GM21723 (cell line): ENCODE measurements at regions not wholly inside any gene's neighbourhood (a gene's known extent, or its start where the extent isn't known, plus 50 kb on each side); places are given as distances from the start of the nearest gene placed in this dataset.
"Not testable (repeated sequence)": the region's sequence is repeated elsewhere in the genome, so short reads cannot be mapped to it uniquely, and the experiment has no call there.

ENCODE experiments used
- ATAC-seq: cut with Tn5 transposase; IDR thresholded peaks from one replicate; pipeline ENCODE4 v1.9.1; 2021; ENCODE audit warnings: mild to moderate bottlenecking, moderate library complexity; ENCODE audit not compliant: unreplicated experiment

DNA sequence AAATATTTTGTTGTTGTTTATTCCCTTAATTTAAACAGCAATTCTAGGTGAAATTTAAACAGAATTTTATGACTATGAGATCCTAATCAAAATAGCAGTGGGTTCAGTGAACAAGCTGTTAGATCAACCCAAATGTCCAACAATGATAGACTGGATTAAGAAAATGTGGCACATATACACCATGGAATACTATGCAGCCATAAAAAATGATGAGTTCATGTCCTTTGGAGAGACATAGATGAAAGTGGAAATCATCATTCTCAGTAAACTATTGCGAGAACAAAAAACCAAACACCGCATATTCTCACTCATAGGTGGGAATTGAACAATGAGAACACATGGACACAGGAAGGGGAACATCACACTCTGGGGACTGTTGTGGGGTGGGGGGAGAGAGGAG is 407.3 kb upstream of the ADAMTSL1 start:
- ATAC-seq = not testable (repeated sequence)

DNA sequence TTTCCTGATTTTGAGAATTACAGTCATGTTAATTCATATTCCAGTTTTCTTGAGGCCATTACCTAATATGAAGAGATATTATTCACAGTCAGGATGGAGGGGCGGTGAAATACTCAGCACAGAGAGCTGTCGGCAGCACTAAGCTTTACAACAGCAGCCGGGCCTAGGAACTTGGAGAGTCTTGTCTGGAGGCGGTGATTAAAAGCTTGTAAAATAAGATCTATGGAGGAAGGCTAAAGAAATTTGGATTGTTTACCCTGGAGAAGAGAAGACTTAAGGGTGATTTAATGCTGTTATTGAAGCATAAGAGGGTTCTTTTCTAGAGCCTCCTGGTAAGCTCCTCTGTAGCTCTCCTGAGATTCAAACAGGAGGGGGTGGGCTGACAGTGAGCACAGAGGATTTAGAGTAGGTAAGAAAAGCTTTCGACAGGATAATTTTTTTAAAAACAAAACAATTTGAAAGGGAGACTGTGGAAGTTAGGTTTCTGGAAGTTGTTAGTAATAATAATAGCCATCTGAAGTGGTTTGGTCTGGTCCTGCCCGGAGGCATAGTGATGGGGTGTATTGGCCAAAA is 406.3 kb upstream of the ADAMTSL1 start:
- ATAC-seq = no peak

DNA sequence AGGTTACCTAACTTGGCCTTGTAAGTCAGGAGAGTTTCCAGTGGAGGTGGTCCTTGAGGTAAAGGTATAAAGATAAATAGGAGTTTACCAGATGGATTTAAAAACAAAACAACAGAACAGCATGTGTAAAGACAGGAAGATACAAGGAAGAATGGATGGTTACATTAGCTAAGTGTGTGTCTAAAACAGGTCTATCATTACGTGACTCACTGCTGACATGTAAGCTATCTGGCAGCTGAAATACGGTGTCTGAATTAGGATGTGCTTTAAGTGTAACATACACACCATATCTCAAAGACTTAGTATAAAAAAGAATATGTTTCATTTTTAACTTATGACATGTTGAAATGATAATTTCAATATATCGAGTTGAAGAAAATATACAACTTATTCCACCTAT is 405.1 kb upstream of the ADAMTSL1 start:
- no peak for ATAC-seq

DNA sequence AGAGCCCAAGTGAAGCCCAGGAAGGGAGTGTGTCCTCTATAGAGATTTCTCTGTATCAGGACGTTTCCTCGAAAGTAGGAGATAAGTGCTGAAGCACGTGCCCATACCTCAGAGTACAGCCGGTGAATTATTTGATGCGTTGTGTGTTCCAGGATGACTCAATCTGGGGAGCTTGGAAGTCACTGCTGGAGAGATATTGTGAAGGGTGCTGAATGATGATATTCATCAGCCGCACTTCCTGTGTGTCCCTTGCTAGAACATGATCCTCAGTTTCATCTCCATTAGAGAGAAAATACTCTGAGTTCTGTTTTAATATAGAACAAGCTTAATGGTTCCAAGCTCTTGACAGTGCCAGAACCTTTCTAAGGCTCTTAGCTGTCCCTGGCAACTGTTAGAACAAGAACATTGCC is 402.3 kb upstream of the ADAMTSL1 start:
- no peak for ATAC-seq

DNA sequence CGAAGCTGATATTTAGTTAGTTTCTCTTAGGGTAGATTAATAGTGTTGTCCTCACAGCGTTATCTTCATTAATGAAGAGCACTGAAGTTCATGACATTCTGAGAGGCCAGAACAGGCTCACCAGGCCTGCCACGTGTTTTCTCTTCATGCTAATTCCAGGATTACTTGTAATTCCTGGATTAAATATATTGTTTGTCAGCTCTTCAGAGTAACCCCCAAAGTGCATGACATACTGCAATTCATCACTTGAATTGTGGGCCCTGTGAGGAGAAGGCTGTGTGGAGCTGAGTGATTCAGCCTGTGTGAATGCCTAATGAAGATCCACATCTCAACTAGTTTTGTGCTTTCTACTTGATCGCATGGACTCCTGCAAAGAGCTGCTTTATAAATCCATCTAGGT is 401.0 kb upstream of the ADAMTSL1 start:
- ATAC-seq = no peak

DNA sequence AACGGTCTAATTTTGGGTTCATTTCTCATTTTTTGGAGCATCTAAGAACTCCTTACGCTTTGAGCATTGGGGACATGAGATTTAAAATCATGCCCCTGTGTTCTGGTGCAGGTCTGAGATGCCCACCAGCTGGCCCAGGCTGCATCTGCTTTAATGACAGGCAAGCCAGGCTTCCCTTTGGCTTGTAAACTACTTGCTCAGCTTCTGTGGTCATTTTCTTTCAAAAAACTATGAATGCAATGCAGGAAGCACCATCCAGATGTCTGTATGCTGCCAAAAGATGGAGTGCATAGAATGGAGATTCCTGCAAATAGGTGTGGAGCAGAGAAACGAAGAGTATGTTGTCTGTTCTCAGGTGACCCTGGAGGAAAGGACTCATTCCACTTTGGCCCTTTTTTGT is 399.9 kb upstream of the ADAMTSL1 start:
- ATAC-seq = no peak

DNA sequence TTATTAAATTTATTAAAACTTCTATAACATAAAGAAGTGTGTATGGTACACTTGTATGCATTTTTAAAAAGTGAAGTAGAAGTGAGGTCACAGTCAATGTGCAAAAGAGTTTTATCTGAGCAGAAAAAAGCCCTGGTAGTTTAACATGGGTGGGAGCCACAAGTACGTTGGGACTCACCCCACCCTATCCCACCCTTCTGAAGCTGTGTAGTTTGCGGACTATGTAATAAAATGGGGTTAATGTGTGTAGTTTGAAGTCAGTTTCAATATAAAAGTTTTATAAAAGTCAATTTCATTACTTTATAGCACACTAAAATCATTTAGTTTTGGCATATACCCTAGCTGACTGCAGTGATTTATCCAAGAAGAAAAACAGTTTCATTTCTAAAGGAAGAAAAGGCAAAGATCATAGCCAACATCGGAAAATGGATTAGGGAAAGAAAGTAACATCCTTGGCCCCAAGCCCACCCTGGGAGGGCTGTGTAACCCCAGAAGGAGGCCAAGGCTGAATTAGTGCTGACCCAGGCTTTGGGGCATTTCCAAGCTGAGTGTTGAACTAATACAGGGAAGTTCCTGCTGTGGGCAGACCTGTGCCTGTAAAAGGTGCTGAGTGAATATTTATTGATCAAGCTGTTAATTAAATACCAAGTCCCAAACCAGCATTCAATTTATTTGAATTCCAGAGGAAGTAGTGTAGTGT is 398.6 kb upstream of the ADAMTSL1 start:
- no peak for ATAC-seq

DNA sequence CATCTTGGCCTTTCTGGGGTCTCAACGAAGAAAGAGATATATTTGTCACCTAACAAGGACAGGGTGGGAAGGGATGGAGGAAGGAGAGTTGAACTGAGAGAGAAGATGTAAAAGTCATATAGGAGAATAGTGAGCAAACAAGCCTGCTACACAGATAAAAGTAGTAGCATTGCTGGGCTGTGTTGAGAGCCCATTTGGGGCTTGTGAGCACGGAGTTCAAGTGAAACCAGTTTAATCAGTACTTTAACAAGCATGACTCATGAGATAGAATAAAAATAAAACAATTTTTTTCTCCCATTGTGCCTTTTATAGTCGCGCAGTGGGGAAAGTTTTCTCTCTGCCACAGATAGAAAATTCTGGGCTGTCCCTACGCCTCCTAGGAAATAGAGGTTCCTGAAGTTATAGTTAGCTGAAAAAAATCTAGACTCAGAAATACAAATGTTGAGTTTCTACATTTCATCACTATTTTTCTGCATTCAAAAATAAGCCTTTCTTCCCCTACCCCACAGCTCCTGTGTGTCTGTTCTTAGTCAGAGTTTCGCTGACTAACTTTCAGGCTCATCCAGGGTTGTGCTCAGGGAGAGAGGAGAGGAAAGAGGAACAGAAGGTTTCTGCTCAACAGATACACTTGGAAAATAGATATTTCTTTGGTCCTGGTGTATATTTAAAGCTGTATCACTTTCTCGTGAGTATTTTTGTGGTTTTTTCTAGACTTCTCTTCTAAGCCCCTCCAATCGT is 395.8 kb upstream of the ADAMTSL1 start:
- no peak for ATAC-seq

DNA sequence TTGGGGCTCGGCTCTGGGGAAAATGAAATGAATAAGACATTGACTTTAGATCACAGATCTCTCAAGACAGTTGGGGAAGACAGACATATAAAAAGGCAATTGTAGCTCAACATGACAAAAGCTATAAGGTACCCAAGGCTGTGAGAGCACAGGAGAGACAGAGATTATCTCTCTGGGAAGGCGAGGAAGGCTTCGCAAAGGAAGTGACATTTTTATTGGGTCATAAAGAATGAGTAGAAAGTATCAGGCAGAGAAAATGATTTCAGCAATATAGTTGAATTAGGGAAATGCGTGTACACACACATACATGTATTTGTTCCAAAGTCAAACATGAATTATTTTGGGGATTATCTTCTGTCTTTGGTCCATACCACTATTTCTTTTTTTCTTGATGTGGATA is 381.8 kb upstream of the ADAMTSL1 start:
- no peak for ATAC-seq

DNA sequence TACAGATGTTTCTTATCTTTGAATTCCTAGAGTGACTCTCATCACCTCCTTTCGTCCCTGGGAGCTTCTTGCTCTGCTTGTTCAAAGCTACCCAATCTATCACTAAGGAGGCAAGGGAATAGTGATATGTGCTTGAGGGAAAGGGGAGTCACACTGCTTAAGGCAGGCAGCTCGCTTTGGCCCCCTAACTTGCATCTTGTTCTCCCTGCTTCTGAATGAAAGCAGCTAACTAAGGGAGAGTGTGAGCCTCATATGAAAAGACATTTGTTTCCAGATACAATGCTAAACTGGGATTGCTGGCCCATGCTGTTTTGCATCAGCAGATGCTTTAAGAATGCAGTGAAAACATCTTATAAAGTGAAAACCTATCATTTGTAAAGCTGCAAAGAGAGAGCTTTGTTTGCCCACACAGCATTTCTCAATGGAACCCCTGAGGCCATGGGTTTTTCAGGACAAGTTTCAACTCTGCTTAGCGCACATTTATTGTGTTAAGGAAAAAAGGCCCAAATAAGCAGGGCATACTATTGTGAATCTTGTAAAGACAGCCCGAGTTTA is 367.9 kb upstream of the ADAMTSL1 start:
- ATAC-seq = no peak

DNA sequence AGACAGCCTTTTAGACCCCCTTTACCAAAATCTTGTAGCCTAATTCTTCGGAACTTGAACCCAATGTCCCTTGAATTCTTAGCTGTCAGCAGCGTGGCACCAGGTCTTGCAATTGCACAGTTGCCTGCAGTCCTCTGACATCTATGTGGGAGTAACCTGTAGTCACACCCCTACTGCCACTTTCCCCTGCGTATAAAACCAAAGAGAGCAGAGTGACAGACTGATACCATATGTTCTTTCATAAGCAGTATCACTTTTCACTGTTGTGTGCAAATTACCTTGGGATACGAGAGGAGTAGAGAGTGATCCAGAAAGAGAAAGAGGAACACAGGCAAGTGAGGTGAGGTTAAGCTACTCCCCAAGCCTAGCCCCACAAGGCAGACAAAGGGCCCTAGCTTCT is 364.3 kb upstream of the ADAMTSL1 start:
- no peak for ATAC-seq

DNA sequence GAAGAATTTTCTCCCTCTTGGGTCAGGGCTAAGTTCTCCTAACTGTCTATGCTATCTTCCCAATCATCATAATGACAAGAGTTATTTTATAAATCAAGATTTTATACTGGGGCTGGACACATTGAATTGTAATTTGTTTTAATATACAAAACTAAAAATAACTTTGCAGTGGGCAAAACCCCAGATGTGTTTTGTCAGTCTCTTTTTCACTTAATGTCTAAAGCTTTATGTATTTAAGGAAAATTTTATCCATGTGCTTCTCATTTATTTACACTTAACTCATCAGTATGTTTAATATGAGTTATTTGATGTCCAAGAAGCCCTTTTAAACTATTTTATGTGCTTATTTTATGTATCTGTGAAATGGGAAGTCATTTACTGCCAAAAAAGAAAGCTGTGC is 362.8 kb upstream of the ADAMTSL1 start:
- no peak for ATAC-seq

DNA sequence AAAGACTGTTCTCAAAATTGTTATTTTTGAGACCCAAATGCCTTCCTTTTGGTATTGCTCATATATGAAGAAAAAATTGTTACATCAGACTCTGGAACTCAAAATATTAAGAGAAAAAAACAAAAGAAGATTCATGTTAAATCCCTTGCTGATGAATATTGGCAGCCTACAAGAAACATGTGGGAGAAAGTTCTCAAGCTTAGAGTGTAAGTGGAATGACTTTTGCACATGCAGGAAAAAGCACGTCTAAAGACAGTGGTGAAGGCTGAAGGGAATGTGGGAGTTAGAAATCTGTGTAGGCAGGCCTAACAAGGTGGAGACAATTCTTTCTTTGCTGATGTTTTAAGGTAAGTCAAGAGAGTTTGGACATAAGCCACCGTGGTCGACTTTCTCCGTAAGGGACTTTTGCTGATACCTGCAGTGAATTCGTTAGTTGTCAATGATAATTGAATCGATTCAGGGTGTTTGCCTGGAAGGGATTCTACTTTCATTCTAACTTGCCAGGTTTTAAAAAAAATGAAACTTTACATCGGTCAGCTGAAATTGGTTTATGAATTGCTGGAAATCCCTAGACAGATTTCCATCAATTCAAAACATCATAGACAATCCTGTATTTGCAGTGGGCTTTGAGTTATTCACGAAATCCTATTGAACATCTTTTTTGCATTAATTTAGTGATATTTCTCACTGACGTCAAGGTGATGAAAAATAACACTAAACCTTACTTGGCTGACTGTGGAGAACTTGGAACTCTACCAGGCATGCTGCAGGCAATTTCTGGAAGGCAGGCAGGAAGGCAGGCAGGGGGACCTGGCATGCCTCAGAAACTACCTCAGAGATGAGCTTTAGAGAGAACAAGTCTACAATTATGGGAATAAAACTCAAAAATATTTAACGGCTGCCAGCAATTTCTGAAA is 359.1 kb upstream of the ADAMTSL1 start:
- ATAC-seq = no peak

DNA sequence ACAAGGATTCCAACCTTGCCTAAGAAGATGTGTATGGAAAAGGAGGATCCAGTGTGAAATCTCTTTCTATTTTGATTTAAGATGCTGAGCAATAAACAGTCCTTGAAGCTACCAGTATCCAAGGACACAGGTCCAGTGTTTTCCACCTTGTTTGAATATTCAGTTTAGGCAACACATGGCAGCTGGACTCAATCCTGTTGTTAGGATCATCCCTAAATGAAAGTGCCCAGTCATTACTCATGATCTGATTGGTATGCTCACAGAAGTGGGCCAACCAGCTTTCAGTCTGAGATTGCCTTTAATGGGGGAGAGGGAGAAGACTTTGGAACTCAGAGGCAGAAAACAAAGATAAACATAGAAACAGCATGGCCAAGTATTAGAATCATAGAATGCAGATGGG is 355.7 kb upstream of the ADAMTSL1 start:
- no peak for ATAC-seq

DNA sequence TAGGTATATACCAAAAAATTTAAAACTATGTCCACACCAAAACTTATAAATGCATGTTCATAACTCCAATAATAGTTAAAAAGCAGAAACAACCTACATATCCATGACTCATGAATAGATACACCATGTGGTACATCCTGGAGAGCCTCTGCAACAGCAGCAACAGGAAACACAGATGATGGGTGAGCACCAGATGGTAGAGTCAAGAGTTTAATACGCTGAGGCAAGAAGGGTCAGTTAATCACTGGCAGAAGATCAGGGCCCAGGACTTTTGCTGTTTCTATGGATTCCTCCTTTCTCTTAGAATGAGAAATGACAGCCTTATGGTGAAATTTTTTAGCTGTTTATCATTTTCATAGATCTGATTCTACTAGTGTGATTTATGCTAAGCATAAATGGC is 351.8 kb upstream of the ADAMTSL1 start:
- no peak for ATAC-seq

DNA sequence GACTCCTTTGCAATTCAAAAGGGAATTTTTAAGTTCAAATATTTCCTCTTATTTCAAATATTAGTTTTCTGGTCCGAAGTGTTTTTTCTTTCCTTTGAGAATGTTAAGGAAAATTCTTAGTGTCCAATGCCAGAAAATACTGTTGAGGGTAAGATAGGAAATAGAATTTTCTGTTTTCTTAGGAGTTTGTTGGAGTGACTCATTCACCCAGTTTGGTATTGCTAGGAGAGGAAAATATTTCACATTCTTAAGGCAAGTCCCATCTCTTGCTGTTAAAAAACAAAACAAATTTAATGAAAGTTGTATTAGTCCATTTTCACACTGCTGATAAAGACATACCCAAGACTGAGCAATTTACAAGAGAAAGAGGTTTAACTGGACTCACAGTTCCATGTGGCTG is 349.2 kb upstream of the ADAMTSL1 start:
- no peak for ATAC-seq

DNA sequence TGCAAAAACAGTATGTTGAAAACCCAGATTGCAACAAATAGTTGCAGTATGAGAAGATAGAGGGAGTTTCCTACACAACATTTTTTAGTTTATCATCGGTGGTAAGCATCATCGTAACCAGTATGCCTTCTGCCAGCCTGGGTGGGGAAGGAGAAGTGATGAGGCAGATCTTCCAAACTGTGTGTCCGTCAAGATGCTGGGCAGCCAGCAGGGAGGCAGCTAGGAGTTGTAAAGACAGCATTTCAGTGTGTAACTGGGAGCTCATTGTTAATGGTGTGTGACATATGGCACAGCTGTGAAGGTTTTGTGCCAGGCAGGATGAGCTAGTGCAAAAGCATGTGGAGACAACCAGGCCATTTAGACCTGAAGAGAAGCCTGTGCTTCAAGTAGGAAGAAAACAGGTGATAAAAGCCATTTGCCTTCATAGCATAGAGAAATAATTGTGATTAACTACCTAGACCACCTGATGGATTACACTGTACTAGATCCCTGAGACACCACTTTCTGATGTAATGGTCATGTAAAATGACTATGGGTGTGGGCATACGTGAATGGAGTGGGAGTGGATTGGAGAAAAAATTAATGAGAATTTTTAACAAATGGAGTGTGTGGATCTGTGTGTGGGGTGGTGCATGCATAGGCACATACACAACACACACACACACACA is 347.0 kb upstream of the ADAMTSL1 start:
- no peak for ATAC-seq

DNA sequence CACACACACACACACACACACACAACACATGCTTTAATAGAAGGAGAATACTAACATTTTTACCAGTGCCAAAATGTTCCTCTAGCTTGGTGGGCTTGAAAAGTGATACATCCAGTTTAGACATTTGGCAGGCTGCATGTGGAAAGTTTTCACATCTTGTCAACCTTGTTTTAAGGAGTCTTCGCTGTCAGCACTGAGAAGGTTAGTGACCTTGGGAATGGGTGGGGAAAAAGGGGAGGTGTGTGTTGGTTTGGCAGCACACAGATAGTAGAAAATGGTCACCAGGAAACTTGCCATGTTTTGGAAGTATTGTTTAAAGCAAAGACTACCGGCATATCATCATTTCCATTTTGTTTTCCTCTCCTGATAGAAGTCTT is 346.5 kb upstream of the ADAMTSL1 start:
- ATAC-seq = no peak

DNA sequence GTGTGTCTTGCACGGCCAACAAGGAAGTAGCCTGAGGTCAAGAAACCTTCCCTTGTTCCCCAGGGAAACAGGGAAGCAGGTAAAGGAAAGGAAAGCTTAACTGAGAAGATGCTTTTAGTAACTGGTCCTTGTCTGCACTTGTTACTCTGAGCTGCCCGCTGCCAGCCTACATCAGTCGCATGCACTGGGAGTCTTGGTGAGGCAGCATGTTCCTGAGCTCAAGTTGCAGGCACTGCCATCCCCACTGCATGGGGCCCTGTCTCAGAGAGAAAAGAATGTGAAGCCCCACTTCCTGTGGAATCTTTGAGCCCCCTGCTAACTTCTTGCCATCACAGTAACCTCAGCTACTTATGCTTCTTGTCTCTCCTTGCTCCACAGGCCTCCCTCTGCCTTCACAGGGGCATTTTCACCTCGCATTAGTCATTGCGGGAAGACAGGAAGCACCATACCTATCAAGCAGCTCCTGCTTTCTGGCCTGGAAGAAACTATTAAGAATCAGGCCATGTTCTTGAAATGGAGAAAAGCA is 344.1 kb upstream of the ADAMTSL1 start:
- ATAC-seq = no peak

DNA sequence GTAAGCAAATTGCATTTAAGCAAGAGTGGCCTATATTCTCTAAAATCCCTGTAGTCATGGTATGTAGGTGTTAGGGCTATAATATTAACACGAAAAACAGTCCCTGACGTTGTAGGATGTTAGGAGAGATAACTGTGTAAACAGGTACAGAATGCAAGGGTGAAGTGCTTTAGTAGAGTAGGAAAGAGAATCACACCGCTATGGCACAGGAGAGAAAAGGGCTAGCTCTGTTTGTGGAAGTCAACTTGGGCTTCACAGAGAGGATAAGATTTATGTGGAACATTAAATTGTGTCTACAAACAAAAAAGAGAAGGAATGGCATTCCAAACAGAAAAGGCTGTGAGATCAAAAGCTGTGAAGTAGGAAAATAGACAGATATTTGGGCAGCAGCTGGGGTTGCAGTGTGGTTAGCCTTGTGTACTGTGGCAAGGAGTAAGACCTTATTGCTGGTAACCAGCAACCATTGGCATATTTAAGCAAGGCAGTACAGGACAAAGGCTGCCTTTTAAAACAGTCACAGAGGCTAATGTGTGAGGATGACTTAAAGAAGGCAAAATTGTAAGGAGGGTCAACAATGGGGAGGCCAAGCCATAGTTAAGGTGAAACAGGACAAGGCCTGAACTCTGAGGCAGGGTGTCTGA is 337.5 kb upstream of the ADAMTSL1 start:
- no peak for ATAC-seq
